Esophagus (tissue), 2 donors: ENCODE measurements at regions not wholly inside any gene's neighbourhood (a gene's known extent, or its start where the extent isn't known, plus 50 kb on each side); places are given as distances from the start of the nearest gene placed in this dataset.

Experiments
- H3K27ac ChIP-seq, 2 donors: one replicate each; pipeline ENCODE4 v1.5.1; 2013; ENCODE audit warnings: low read depth in 2 of 2, mild to moderate bottlenecking in 2 of 2, inconsistent platforms in 1 of 2, low read length in 1 of 2, moderate library complexity in 1 of 2
- H3K27me3 ChIP-seq, 2 donors: one replicate each; pipeline ENCODE4 v1.6.1; 2013; ENCODE audit warnings: low read length in 2 of 2, control low read depth in 1 of 2, mild to moderate bottlenecking in 1 of 2; ENCODE audit not compliant: insufficient read depth in 2 of 2, control insufficient read depth in 1 of 2
- H3K36me3 ChIP-seq, 2 donors: one replicate each; pipeline ENCODE4 v1.6.1; 2013; ENCODE audit warnings: low read length in 1 of 2; ENCODE audit not compliant: control insufficient read depth in 2 of 2, insufficient read depth in 2 of 2
- H3K4me1 ChIP-seq, 2 donors: one replicate each; pipeline ENCODE4 v1.6.1; 2013; ENCODE audit warnings: low read length in 1 of 2; ENCODE audit not compliant: control insufficient read depth in 2 of 2, insufficient read depth in 2 of 2
- H3K4me3 ChIP-seq, 2 donors: one replicate each; pipeline ENCODE4 v1.5.1; 2013; ENCODE audit warnings: low read length in 2 of 2, mild to moderate bottlenecking in 2 of 2, low read depth in 1 of 2, moderate library complexity in 1 of 2
- H3K9me3 ChIP-seq, 2 donors: one replicate each; pipeline ENCODE4 v1.6.1; 2013; ENCODE audit warnings: mild to moderate bottlenecking in 2 of 2, low read depth in 1 of 2, low read length in 1 of 2, moderate library complexity in 1 of 2; ENCODE audit not compliant: control insufficient read depth in 2 of 2, insufficient read depth in 1 of 2
- WGBS, 2 donors: extraction: QIAGEN DNeasy Blood & Tissue Kit; methylation state at CpG; one replicate each; pipeline ENCODE4 v1.1.7; 2013; 5-methylcytosine and 5-hydroxymethylcytosine counted together
- donor health status: healthy with polysubstance abuse.
- donor health status: Bipolar disorder and iron deficiency.

DNA sequence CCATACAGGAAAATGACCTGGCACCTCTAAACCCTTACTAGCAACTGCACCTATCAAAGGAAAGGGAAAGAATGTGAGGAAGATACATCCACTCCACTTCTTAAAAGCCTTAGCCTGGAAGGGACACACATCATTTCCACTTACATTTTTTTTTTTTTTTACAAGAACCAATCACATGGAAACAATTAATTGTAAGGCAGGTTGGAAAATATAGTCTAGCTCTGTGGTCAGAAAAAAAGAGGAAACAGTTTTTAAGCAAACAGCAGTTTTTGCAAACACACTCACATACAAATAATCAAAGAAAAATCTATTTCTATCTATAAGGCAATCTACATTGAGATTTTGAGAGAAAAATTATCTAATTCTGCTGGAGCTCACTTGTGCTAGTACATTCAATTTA lies 98.9 kb upstream of the SPRED1 start:
- H3K4me1 ChIP-seq: no peaks in the 10 kb centered on the region
- H3K4me3 ChIP-seq: no peak overlapping the region
- H3K36me3 ChIP-seq: no peaks in the 10 kb centered on the region
- no peaks in the 10 kb centered on the region for H3K9me3 ChIP-seq
- no peak overlapping the region for H3K27ac ChIP-seq
- no peaks in the 10 kb centered on the region for H3K27me3 ChIP-seq

DNA sequence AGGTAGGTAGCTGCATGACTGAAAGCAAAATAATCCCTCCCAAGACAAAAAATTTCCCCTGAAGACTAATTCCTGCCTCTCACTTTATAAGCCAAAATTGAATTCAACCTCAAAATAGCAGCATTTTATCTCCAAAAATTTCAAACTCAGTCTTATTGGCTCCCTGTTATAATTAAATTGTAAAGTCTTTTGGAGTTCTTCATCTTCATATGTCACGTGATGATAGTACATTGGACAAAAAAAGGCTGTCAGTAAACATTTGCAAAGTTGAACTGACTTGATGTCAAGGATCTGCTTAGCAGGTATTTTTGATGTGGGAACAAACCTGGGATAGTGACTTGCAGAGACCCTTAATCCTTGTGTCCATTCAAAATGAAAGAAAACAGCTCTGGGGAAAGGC lies 98.4 kb upstream of the SPRED1 start:
- Histone ChIP-seq H3K27ac (no peak overlapping the region), H3K4me1 (no peaks in the 10 kb centered on the region), H3K4me3 (no peak overlapping the region), H3K9me3 (no peaks in the 10 kb centered on the region), H3K27me3 (no peaks in the 10 kb centered on the region), H3K36me3 (no peaks in the 10 kb centered on the region)
- WGBS, 2 donors: 73 to 76% methylated on average over 1 of the region's 1 CpG

DNA sequence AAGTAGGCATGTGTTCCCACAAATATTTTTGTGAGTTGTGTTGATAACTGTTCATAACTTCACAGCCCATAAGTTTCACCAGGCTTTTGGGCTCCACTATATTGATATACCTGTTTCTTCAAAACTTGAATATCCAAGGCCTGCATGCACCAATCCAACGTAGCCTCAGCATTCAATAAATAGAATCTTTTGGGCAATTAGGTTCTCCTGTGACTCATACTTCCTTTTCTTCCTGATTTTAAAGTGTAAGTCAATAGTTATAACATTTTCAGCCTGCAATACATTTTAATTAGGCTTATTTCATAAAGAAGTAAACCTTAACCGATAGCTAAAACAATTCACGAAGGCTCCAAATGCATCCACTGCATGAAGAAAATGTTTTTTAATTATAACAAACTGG lies 97.8 kb upstream of the SPRED1 start:
- H3K4me3 ChIP-seq: no peak overlapping the region
- no peaks in the 10 kb centered on the region for H3K36me3 ChIP-seq
- no peaks in the 10 kb centered on the region for H3K4me1 ChIP-seq
- H3K27me3 ChIP-seq: no peaks in the 10 kb centered on the region
- H3K27ac ChIP-seq: no peak overlapping the region
- no peaks in the 10 kb centered on the region for H3K9me3 ChIP-seq
- WGBS, 2 donors: 78 to 81% methylated on average over 3 of the region's 3 CpGs

DNA sequence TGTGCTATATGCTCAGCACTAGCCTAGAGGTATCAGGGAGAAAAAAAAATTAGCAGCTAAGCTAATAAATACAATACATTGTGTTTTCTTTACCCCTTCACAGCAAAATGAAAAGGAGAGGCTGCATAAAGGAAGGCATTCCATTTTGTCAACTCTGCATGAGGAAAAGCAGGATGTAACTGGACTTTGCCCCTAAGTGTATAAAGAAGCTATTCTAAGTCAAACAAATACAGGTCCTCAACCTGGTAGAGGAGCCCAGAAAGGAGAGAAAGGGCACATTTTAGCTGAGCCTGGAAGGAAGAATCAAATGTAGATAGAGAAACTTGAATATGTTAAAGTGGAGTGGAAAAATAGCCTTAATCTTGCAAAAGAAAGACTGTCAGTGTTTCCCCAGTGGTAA lies 89.0 kb upstream of the SPRED1 start:
- no peaks in the 10 kb centered on the region for H3K27me3 ChIP-seq
- H3K4me3 ChIP-seq: no peak overlapping the region
- H3K9me3 ChIP-seq: no peaks in the 10 kb centered on the region
- H3K27ac ChIP-seq: no peak overlapping the region
- no peaks in the 10 kb centered on the region for H3K36me3 ChIP-seq
- H3K4me1 ChIP-seq: no peaks in the 10 kb centered on the region

DNA sequence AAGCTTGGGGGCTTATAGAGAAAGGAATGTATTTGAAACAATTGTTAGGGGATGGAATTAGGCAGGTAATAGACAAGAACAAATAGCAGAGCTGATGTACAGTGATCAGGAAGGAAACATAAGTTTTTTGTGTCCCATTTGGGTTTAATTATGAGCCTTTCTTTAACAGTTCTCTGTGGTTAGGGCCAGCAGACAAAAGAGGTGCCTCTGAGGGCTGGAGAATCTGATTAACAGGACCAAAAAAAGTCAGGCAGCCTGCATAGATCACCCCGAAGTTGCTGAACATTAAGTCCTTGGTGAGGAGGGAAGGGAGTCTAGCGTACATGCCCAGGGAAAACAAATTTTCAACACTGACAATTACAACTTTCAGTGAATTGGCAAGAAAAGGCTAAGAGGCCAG lies 88.6 kb upstream of the SPRED1 start:
- no peaks in the 10 kb centered on the region for H3K9me3 ChIP-seq
- no peaks in the 10 kb centered on the region for H3K4me1 ChIP-seq
- no peaks in the 10 kb centered on the region for H3K27me3 ChIP-seq
- H3K36me3 ChIP-seq: no peaks in the 10 kb centered on the region
- no peak overlapping the region for H3K4me3 ChIP-seq
- no peak overlapping the region for H3K27ac ChIP-seq
- 55 to 70% methylated on average over 2 of the region's 2 CpGs for WGBS, 2 donors

DNA sequence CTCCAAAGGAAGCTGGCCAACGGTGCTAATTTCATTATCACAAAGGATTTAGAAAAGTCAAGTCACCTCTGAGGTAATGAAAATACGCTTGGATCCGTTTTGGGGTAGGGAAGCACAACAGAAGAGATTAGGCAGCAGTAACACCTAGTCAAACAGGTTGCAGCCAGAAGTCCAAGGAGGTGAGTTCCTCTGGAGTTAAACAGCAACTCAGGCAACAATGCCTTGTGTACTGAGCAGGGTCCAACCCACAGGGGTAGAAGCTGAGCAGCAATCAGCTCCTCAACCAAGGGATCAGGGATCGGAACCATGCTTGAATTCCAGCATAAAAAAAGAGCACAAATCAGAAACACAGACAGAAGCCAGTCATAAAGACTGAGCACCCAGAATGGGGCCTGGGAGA lies 88.1 kb upstream of the SPRED1 start:
- Histone ChIP-seq H3K9me3 (no peaks in the 10 kb centered on the region), H3K27me3 (no peaks in the 10 kb centered on the region), H3K4me1 (no peaks in the 10 kb centered on the region), H3K36me3 (no peaks in the 10 kb centered on the region), H3K4me3 (no peak overlapping the region), H3K27ac (no peak overlapping the region)
- WGBS, 2 donors: 75 to 76% methylated on average over 4 of the region's 4 CpGs

DNA sequence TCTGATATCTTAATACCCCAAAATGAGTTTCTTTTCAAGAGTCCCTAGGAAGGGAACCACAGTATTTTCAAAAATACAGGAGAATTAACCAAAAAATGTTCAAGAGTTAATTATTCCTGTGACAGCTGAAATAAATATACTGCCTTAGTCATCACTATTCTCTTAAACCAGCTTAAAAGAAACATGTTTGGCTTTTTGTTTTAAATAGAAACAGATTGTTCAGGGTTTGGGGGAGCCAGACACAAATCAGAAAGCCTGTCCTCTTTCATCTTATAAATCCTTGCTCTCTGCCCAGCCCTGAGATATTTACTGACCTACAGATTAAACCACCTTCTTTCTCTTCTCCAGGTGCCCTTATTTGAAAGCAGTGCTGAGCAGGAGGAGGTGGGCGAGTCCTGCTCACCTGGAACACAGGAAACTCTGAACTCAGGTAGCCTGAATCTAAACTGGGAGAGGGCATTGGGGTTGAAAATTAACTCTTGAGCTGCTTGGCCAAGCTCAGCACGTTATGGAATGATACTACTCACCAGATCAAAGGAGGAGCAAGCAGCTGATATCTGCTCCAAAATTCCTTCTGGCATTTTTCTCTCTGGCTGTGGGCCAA lies 84.1 kb upstream of the SPRED1 start:
- Histone ChIP-seq H3K9me3 (no peaks in the 10 kb centered on the region), H3K36me3 (no peaks in the 10 kb centered on the region), H3K4me3 (no peak overlapping the region), H3K27me3 (no peaks in the 10 kb centered on the region), H3K27ac (no peak overlapping the region), H3K4me1 (no peaks in the 10 kb centered on the region)
- 36 to 39% methylated on average over 2 of the region's 2 CpGs for WGBS, 2 donors

DNA sequence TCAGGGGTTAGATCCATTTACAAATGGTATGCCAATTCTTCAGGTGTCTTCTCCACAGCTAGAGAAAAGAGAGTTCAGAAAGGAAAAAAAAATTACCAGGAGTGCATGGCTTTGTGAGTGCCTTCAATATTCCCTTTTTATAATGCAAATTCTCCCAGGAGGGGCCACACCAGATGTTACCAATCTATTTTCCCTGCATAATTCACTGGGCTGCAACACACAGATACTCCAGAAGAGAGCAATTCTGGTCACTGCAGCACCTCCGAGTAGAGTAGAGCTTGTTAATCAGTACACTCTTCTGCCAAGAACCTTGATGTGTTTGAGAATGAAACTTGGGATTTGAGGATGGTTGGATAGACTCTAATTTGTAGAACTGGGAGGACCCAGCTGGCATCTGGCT lies 80.7 kb upstream of the SPRED1 start:
- Histone ChIP-seq H3K4me1 (no peaks in the 10 kb centered on the region), H3K27me3 (no peaks in the 10 kb centered on the region), H3K27ac (no peak overlapping the region), H3K9me3 (no peaks in the 10 kb centered on the region), H3K4me3 (no peak overlapping the region), H3K36me3 (no peaks in the 10 kb centered on the region)
- WGBS, 2 donors: 62 to 70% methylated on average over 1 of the region's 1 CpG

DNA sequence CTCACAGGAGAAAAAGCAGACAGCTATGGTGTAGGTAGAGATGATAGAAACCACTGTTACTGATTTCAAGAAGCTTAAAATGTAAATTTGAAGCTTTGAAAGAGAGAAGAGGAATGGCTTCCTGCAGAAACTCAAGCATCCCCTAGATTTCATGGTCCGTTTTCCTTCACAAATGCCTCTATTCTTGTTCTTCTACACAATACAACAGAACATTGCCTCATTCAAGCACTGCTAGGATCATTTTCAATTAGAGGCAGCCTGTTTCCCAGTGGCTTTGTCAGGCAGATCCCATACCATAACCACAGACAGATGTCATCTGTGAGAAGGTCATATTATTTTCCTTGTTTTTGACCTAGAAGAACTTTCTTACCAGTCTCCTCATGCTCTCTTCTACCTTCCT lies 77.9 kb upstream of the SPRED1 start:
- Histone ChIP-seq H3K27me3 (no peaks in the 10 kb centered on the region), H3K27ac (no peak overlapping the region), H3K36me3 (no peaks in the 10 kb centered on the region), H3K4me1 (no peaks in the 10 kb centered on the region), H3K9me3 (no peaks in the 10 kb centered on the region), H3K4me3 (no peak overlapping the region)
- 79 to 89% methylated on average over 1 of the region's 1 CpG for WGBS, 2 donors

DNA sequence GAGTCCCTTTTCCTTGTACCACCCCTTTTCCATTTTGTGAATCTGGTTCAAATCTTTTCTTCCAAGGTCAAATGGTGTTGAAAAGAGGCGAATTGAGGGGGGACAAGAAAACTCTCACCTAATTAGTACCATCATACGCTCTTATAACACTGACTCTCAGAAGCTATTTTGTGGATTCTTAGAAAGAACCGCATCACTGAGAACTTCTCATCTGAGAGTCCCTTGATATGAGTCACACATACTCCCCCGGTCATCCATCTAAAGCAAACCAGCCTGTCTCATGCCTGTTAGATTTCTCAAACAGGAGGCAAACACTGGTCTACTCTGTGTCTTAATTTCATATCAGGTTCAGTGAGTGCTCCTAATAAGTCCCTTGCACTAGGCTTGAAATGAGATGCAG lies 76.5 kb upstream of the SPRED1 start:
- H3K36me3 ChIP-seq: no peaks in the 10 kb centered on the region
- H3K4me1 ChIP-seq: no peaks in the 10 kb centered on the region
- no peaks in the 10 kb centered on the region for H3K9me3 ChIP-seq
- no peak overlapping the region for H3K27ac ChIP-seq
- 76 to 82% methylated on average over 4 of the region's 4 CpGs for WGBS, 2 donors
- H3K4me3 ChIP-seq: no peak overlapping the region
- H3K27me3 ChIP-seq: no peaks in the 10 kb centered on the region
